ENCODE measurements at regions not wholly inside any gene's neighbourhood (a gene's known extent, or its start where the extent isn't known, plus 50 kb on each side); places are given as distances from the start of the nearest gene placed in this dataset.

- DNase-seq (ENCODE audit: low read depth), result no peak
Observed at GRCh38 chr2:172153156-172153555, 50.5 kb upstream of the DLX2 start.

GRCh38 chr2:172153757-172154156 is 51.1 kb upstream of the DLX2 start:
- DNase-seq (ENCODE audit: low read depth), result no peak

GRCh38 chr2:172155752-172156151 is 53.1 kb upstream of the DLX2 start:
- DNase-seq (ENCODE audit: low read depth), result no peak

GRCh38 chr2:172160839-172161238 is 58.1 kb upstream of the DLX2 start:
- DNase-seq (ENCODE audit: low read depth), result no peak

- no peak for DNase-seq (ENCODE audit: low read depth)
Observed at GRCh38 chr2:172162225-172162733, 59.6 kb upstream of the DLX2 start.

GRCh38 chr2:172162739-172163336 is 60.1 kb upstream of the DLX2 start:
- no peak for DNase-seq (ENCODE audit: low read depth)

- peak; percentile 58 for DNase-seq (ENCODE audit: low read depth)
Observed at GRCh38 chr2:172168917-172169346, 66.2 kb upstream of the DLX2 start.

GRCh38 chr2:172169611-172170010 is 66.9 kb upstream of the DLX2 start:
- no peak for DNase-seq (ENCODE audit: low read depth)

GRCh38 chr2:172172513-172173173 is 69.9 kb upstream of the DLX2 start:
- DNase-seq (ENCODE audit: low read depth), result peak; percentile 58

- no peak for DNase-seq (ENCODE audit: low read depth)
Observed at GRCh38 chr2:172173174-172173706, 70.5 kb upstream of the DLX2 start.

- peak; percentile 6 for DNase-seq (ENCODE audit: low read depth)
Observed at GRCh38 chr2:172177581-172177980, 74.9 kb upstream of the DLX2 start.

GRCh38 chr2:172177996-172178395 is 75.3 kb upstream of the DLX2 start:
- DNase-seq (ENCODE audit: low read depth), result peak; percentile 59

- DNase-seq (ENCODE audit: low read depth), result peak; percentile 8
Observed at GRCh38 chr2:172179045-172179701, 76.5 kb upstream of the DLX2 start.

GRCh38 chr2:172181840-172182239 is 79.1 kb upstream of the DLX2 start:
- DNase-seq (ENCODE audit: low read depth), result peak; percentile 28

- DNase-seq (ENCODE audit: low read depth), result no peak
Observed at GRCh38 chr2:172182624-172183023, 79.9 kb upstream of the DLX2 start.

GRCh38 chr2:172193331-172194089 is 90.8 kb upstream of the DLX2 start:
- no peak for DNase-seq (ENCODE audit: low read depth)

GRCh38 chr2:172195836-172196376 is 93.2 kb upstream of the DLX2 start:
- no peak for DNase-seq (ENCODE audit: low read depth)

- DNase-seq (ENCODE audit: low read depth), result peak; percentile 82
Observed at GRCh38 chr2:172196768-172197431, 94.2 kb upstream of the DLX2 start.

GRCh38 chr2:172198361-172198760 is 95.7 kb upstream of the DLX2 start:
- no peak for DNase-seq (ENCODE audit: low read depth)

- no peak for DNase-seq (ENCODE audit: low read depth)
Observed at GRCh38 chr2:172198908-172199307, 96.2 kb upstream of the DLX2 start.

- peak; percentile 58 for DNase-seq (ENCODE audit: low read depth)
Observed at GRCh38 chr2:172200495-172201085, 97.9 kb upstream of the DLX2 start.
